ENCODE measurements at regions not wholly inside any gene's neighbourhood (a gene's known extent, or its start where the extent isn't known, plus 50 kb on each side); places are given as distances from the start of the nearest gene placed in this dataset.
A peak's percentile ranks its signal among the peaks of the same experiment; 100 is the strongest.

DNA sequence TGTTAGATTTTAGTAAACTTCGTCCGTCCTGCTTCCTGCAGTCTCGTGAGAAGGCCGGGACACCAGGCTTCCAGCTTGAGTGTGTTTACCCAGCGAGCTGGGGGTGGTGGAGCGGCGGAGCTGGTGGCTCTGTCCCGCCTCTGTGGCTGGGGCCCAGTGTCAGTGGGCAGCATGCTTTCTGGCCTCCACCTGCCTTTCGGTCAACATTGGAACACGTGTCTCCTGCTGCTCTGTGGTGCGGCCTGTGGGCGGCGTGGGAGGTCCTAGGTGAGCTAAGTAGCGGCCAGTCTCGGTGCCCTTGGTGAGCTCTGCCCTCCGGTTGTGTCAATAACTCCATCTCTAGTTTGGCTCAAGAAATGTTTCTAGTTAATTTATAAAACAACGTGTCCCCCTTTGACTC, 125.9 kb downstream of the GADD45G start:
- Histone ChIP-seq H3K4me1 (ENCODE audit: control insufficient read depth in 2 of 2, insufficient read depth in 2 of 2, low read length in 2 of 2) (peaks cover 11 to 15% of the 10 kb centered on the region in 2 donors), H3K27ac (ENCODE audit: low read depth in 2 of 2, low read length in 2 of 2) (no peak overlapping the region), H3K36me3 (ENCODE audit: control insufficient read depth in 2 of 2, insufficient read depth in 2 of 2, low read length in 2 of 2) (no peaks in the 10 kb centered on the region), H3K9ac (ENCODE audit: low read depth in 1 of 2, low read length in 2 of 2) (no peak overlapping the region), H3K4me3 (ENCODE audit: low read length in 2 of 2) (no peak overlapping the region), H3K27me3 (ENCODE audit: control insufficient read depth in 2 of 2, insufficient read depth in 2 of 2, low read length in 2 of 2) (no peaks in the 10 kb centered on the region), H3K9me3 (ENCODE audit: control insufficient read depth in 2 of 2, low read length in 2 of 2) (no peaks in the 10 kb centered on the region)

DNA sequence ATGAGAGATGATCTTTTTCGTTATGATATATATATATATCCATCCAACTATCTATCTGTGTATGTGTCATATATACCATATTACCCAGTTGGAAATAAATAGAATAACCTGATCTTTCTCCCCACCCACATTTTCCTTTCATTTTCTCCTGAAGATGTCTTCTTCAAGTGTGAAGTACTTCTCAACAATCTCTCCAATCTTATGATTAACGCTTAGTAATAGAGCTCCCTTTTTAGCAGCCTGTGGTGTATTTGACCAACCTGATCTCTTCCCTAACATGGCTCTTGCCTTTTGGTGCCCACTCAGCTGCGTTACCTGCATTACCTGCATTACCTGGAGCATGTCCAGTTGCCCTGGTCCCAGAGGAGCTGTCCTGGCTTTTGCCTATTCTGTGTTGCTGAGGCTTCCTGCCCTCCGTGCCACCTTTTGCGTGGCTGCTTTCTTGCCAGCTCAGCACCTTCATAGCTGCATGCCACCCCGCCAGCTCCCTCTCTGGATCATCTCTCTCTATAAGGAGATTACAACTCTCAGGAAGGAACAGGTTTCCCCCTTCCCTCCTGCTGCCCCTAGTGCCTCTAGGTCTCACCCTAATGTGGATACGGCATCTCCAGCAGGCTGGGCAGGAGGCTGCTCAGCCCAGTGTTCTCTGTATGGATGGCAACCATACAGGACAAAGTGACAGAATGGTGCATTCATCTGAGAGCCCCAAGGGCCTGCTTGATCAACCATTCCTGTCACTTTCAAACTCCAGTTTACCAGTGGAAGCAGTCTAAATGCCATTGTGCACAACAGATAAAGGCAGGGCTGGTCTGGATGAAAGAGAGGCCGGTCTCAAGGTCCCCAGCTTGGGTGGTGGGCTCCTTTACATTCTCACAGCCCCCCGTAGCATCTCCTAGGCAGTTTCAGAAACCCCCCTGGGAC, 126.7 kb downstream of the GADD45G start:
- H3K9ac ChIP-seq (ENCODE audit: low read depth in 1 of 2, low read length in 2 of 2) = no peak overlapping the region
- no peaks in the 10 kb centered on the region for H3K27me3 ChIP-seq (ENCODE audit: control insufficient read depth in 2 of 2, insufficient read depth in 2 of 2, low read length in 2 of 2)
- H3K4me1 ChIP-seq (ENCODE audit: control insufficient read depth in 2 of 2, insufficient read depth in 2 of 2, low read length in 2 of 2) = peaks cover 12 to 15% of the 10 kb centered on the region in 2 donors
- H3K36me3 ChIP-seq (ENCODE audit: control insufficient read depth in 2 of 2, insufficient read depth in 2 of 2, low read length in 2 of 2) = no peaks in the 10 kb centered on the region
- no peaks in the 10 kb centered on the region for H3K9me3 ChIP-seq (ENCODE audit: control insufficient read depth in 2 of 2, low read length in 2 of 2)
- no peak overlapping the region for H3K4me3 ChIP-seq (ENCODE audit: low read length in 2 of 2)
- peak overlapping the region; percentile 54 to 71 for H3K27ac ChIP-seq (ENCODE audit: low read depth in 2 of 2, low read length in 2 of 2)

DNA sequence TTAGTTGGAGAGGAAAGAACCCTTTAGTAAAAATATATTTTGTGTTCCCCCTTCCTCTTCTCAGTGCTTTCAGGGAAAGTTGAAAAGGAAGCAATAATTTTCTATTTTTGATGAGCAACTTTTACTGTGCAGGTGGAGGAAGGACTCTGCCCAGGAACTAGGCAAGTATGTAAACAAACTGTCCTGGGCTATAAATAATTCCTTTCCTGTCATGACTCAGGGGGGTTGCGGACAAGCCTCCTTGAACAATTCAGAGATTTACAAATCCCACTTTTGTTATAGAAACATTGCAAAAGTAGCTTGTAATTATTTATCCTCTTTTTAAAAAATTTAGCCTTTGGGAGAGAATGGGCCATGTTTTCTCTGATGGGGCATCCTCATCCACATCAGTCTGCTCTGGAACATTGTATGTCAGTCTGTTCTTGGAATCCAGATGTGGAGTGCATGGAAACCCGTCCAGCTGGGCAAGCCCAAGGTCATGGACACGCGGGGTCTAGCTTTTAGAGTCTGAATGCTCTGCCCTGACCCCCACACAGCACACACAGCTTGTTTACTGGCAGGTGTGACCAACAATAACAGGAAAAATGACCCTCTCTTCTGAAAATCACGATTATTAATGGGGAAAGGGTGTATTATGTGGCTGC, 127.6 kb downstream of the GADD45G start:
- H3K9ac ChIP-seq (ENCODE audit: low read depth in 1 of 2, low read length in 2 of 2) = no peak overlapping the region
- H3K4me3 ChIP-seq (ENCODE audit: low read length in 2 of 2) = no peak overlapping the region
- H3K36me3 ChIP-seq (ENCODE audit: control insufficient read depth in 2 of 2, insufficient read depth in 2 of 2, low read length in 2 of 2) = no peaks in the 10 kb centered on the region
- H3K27me3 ChIP-seq (ENCODE audit: control insufficient read depth in 2 of 2, insufficient read depth in 2 of 2, low read length in 2 of 2) = no peaks in the 10 kb centered on the region
- no peaks in the 10 kb centered on the region for H3K9me3 ChIP-seq (ENCODE audit: control insufficient read depth in 2 of 2, low read length in 2 of 2)
- peak overlapping the region; percentile 54 to 71 for H3K27ac ChIP-seq (ENCODE audit: low read depth in 2 of 2, low read length in 2 of 2)
- H3K4me1 ChIP-seq (ENCODE audit: control insufficient read depth in 2 of 2, insufficient read depth in 2 of 2, low read length in 2 of 2) = peaks cover 13 to 15% of the 10 kb centered on the region in 2 donors

DNA sequence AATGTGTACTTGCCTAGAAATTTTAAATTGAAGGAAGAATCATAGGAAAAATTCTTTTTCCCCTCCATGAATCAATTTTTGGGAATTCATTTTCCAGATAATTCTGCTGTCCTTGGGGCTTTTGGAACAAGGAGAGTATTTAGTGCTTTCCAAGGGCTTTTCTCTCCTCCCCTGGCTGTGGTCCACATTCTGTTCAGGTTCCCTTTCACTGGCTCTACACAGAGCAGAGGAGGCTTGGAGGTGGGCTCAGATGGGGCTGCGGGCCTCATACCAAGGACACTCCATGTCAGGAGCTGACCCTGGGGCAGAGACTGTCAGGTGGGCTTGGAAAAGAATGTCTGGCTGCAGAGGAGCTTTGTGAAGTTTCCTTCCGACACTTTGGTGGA, 128.1 kb downstream of the GADD45G start:
- Histone ChIP-seq H3K27ac (ENCODE audit: low read depth in 2 of 2, low read length in 2 of 2) (no peak overlapping the region), H3K9ac (ENCODE audit: low read depth in 1 of 2, low read length in 2 of 2) (no peak overlapping the region), H3K9me3 (ENCODE audit: control insufficient read depth in 2 of 2, low read length in 2 of 2) (no peaks in the 10 kb centered on the region), H3K27me3 (ENCODE audit: control insufficient read depth in 2 of 2, insufficient read depth in 2 of 2, low read length in 2 of 2) (no peaks in the 10 kb centered on the region), H3K4me3 (ENCODE audit: low read length in 2 of 2) (no peak overlapping the region), H3K36me3 (ENCODE audit: control insufficient read depth in 2 of 2, insufficient read depth in 2 of 2, low read length in 2 of 2) (no peaks in the 10 kb centered on the region), H3K4me1 (ENCODE audit: control insufficient read depth in 2 of 2, insufficient read depth in 2 of 2, low read length in 2 of 2) (peaks cover 13 to 15% of the 10 kb centered on the region in 2 donors)

DNA sequence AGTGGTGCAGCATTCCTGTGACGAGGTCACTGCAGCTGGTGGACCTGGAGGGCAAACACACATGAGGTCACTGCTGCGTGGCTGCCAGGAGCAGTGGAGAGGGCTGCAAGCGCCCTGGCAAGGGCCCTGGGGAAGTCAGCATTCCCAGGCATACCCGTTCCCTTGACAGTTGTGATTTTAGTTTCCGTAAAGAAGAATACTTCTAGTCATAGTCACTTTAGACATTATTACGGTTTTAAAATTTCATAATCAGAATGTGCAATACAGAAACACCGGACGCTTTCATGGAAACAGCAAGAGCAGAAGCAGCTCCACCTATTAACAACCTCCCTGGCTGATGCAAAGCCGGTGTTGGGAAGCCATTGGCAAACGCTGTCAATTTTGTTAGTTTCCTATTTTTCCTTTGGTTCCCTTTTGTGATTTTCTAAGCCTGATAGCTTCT, 129.8 kb downstream of the GADD45G start:
- Histone ChIP-seq H3K36me3 (ENCODE audit: control insufficient read depth in 2 of 2, insufficient read depth in 2 of 2, low read length in 2 of 2) (no peaks in the 10 kb centered on the region), H3K9me3 (ENCODE audit: control insufficient read depth in 2 of 2, low read length in 2 of 2) (no peaks in the 10 kb centered on the region), H3K4me3 (ENCODE audit: low read length in 2 of 2) (no peak overlapping the region), H3K9ac (ENCODE audit: low read depth in 1 of 2, low read length in 2 of 2) (no peak overlapping the region), H3K27me3 (ENCODE audit: control insufficient read depth in 2 of 2, insufficient read depth in 2 of 2, low read length in 2 of 2) (no peaks in the 10 kb centered on the region), H3K27ac (ENCODE audit: low read depth in 2 of 2, low read length in 2 of 2) (no peak overlapping the region), H3K4me1 (ENCODE audit: control insufficient read depth in 2 of 2, insufficient read depth in 2 of 2, low read length in 2 of 2) (peaks cover 13 to 15% of the 10 kb centered on the region in 2 donors)

DNA sequence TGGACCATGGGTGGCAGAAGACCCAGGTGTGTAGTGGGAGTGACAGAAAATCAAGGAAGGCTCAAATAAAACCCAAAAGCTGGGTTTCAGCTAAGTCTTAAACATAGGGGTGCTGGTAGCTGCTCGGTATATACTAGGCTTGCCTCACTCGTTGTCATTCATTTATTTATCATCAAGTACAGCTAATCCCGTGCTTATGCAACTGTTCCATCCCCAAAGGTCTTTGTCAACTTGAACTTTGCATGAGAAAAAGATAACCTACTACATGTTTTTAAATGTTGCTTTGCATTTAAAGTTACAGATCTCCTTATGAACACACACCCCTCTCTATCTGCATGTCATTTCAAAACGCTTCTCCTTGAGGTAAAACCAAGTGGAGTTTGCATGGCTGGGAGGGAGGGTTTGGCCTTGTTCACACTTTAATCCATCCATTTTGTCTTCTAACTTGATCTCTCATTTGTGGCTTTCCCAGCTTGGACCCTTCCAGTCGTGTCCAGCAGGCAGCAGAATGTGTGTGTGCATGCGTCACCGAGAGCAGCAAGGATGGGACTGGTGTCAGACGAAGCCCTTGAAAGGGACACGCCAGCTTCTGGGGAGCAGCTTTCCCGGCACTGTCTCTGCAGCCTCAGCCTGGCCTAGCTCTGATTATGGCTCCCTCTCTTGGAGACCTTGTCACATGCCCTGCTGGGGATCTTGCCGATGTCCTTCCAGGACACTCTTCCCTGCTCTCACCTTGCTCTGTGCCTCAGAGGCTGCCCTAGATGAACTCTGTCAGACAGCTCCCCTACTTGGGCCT, 133.5 kb downstream of the GADD45G start:
- H3K4me3 ChIP-seq (ENCODE audit: low read length in 2 of 2) = no peak overlapping the region
- H3K36me3 ChIP-seq (ENCODE audit: control insufficient read depth in 2 of 2, insufficient read depth in 2 of 2, low read length in 2 of 2) = no peaks in the 10 kb centered on the region
- H3K27ac ChIP-seq (ENCODE audit: low read depth in 2 of 2, low read length in 2 of 2) = peak overlapping the region in 1 of 2 donors; percentile 38
- H3K27me3 ChIP-seq (ENCODE audit: control insufficient read depth in 2 of 2, insufficient read depth in 2 of 2, low read length in 2 of 2) = no peaks in the 10 kb centered on the region
- H3K9ac ChIP-seq (ENCODE audit: low read depth in 1 of 2, low read length in 2 of 2) = no peak overlapping the region
- H3K9me3 ChIP-seq (ENCODE audit: control insufficient read depth in 2 of 2, low read length in 2 of 2) = no peaks in the 10 kb centered on the region
- H3K4me1 ChIP-seq (ENCODE audit: control insufficient read depth in 2 of 2, insufficient read depth in 2 of 2, low read length in 2 of 2) = peaks cover 7 to 18% of the 10 kb centered on the region in 2 donors

DNA sequence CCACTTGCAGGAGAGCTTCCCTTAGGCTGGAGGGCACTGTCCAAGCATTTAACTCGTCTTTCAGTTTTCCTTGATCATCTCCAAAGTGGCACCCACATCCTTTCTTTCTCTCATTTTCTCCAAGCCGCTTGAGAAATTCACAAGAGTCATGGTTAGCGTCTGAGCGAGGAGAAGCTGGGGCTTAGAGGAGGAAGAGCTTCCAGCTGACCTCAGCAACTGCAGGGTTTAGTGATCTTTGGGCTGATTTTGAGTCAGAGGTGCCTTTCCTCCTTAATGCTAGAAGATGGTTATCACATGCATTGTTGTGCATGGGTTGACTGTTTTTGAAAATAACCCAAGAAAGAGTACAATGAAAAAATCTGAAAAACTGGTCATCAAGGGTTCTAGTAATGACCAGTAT, 134.7 kb downstream of the GADD45G start:
- no peaks in the 10 kb centered on the region for H3K9me3 ChIP-seq (ENCODE audit: control insufficient read depth in 2 of 2, low read length in 2 of 2)
- no peak overlapping the region for H3K4me3 ChIP-seq (ENCODE audit: low read length in 2 of 2)
- no peaks in the 10 kb centered on the region for H3K27me3 ChIP-seq (ENCODE audit: control insufficient read depth in 2 of 2, insufficient read depth in 2 of 2, low read length in 2 of 2)
- no peak overlapping the region for H3K9ac ChIP-seq (ENCODE audit: low read depth in 1 of 2, low read length in 2 of 2)
- H3K27ac ChIP-seq (ENCODE audit: low read depth in 2 of 2, low read length in 2 of 2) = no peak overlapping the region
- peaks cover 7 to 20% of the 10 kb centered on the region in 2 donors for H3K4me1 ChIP-seq (ENCODE audit: control insufficient read depth in 2 of 2, insufficient read depth in 2 of 2, low read length in 2 of 2)
- H3K36me3 ChIP-seq (ENCODE audit: control insufficient read depth in 2 of 2, insufficient read depth in 2 of 2, low read length in 2 of 2) = no peaks in the 10 kb centered on the region

DNA sequence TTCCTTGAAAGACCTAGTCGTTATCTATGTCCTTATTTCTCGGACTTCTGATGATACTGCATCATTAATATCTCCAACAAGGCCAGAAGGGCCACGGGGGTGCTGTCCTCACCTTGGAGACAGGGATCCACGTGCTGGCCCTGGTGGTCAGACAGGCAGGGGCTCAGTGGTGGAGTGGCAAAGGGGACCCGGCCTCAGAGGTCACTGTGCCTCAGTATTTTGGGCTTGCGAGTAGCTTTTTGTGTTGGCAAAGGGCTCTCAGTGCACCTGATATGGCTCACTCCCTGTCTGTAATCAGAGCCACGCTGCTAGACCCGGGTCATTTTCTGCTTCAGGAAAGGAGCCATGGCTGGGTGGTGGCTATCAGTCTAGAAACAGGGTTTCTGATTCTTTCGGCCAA, 135.1 kb downstream of the GADD45G start:
- Histone ChIP-seq H3K4me3 (ENCODE audit: low read length in 2 of 2) (no peak overlapping the region), H3K27me3 (ENCODE audit: control insufficient read depth in 2 of 2, insufficient read depth in 2 of 2, low read length in 2 of 2) (no peaks in the 10 kb centered on the region), H3K9ac (ENCODE audit: low read depth in 1 of 2, low read length in 2 of 2) (no peak overlapping the region), H3K27ac (ENCODE audit: low read depth in 2 of 2, low read length in 2 of 2) (no peak overlapping the region), H3K4me1 (ENCODE audit: control insufficient read depth in 2 of 2, insufficient read depth in 2 of 2, low read length in 2 of 2) (peaks cover 7 to 20% of the 10 kb centered on the region in 2 donors), H3K9me3 (ENCODE audit: control insufficient read depth in 2 of 2, low read length in 2 of 2) (no peaks in the 10 kb centered on the region), H3K36me3 (ENCODE audit: control insufficient read depth in 2 of 2, insufficient read depth in 2 of 2, low read length in 2 of 2) (no peaks in the 10 kb centered on the region)

DNA sequence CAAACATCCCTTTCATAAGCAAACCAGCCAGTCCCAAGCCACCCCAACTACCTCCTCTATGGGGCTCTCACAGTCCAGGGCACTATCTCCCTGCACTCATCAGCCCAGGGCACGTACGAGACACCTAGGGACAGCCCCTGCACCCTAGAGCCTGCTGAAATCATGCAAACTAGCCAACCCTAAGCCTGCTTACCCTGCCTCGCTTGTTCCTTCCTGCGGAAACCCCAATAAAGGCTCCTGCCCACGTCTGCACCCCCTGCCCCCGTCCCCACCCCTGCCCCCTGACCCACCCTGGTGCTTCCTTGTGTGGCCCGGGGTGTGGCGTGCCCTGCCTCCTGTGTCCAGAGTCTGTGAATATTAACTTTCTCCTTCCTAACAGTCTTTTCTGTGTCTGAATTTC, 135.9 kb downstream of the GADD45G start:
- peaks cover 7 to 20% of the 10 kb centered on the region in 2 donors for H3K4me1 ChIP-seq (ENCODE audit: control insufficient read depth in 2 of 2, insufficient read depth in 2 of 2, low read length in 2 of 2)
- H3K27ac ChIP-seq (ENCODE audit: low read depth in 2 of 2, low read length in 2 of 2) = no peak overlapping the region

DNA sequence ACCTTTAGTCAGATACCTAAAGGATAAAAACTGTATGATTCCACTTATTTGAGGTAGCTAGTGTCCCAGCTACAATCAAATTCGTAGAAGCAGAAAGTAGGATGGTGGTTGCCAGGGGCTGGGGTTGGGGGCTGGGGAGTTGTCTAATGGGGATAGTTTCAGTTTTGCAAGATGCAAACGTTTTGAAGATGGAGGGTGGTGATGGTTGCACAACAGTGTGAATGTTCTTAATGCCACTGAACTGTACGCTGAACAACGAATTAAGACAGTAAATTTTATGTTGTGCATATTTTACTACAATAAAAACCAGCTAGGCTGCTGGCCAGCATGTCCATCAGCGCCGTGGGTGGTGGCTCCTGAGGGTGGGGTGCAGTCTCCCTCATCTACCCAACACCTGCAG, 137.8 kb downstream of the GADD45G start:
- Histone ChIP-seq H3K27ac (ENCODE audit: low read depth in 2 of 2, low read length in 2 of 2) (peak overlapping the region in 1 of 2 donors; percentile 38), H3K36me3 (ENCODE audit: control insufficient read depth in 2 of 2, insufficient read depth in 2 of 2, low read length in 2 of 2) (no peaks in the 10 kb centered on the region), H3K4me1 (ENCODE audit: control insufficient read depth in 2 of 2, insufficient read depth in 2 of 2, low read length in 2 of 2) (peaks cover 7 to 18% of the 10 kb centered on the region in 2 donors), H3K27me3 (ENCODE audit: control insufficient read depth in 2 of 2, insufficient read depth in 2 of 2, low read length in 2 of 2) (no peaks in the 10 kb centered on the region), H3K9ac (ENCODE audit: low read depth in 1 of 2, low read length in 2 of 2) (no peak overlapping the region), H3K4me3 (ENCODE audit: low read length in 2 of 2) (no peak overlapping the region), H3K9me3 (ENCODE audit: control insufficient read depth in 2 of 2, low read length in 2 of 2) (no peaks in the 10 kb centered on the region)

More for the DNA sequence above, 135.9 kb downstream of the GADD45G start:
- Histone ChIP-seq H3K9me3 (ENCODE audit: control insufficient read depth in 2 of 2, low read length in 2 of 2) (no peaks in the 10 kb centered on the region), H3K4me3 (ENCODE audit: low read length in 2 of 2) (no peak overlapping the region), H3K36me3 (ENCODE audit: control insufficient read depth in 2 of 2, insufficient read depth in 2 of 2, low read length in 2 of 2) (no peaks in the 10 kb centered on the region), H3K9ac (ENCODE audit: low read depth in 1 of 2, low read length in 2 of 2) (no peak overlapping the region), H3K27me3 (ENCODE audit: control insufficient read depth in 2 of 2, insufficient read depth in 2 of 2, low read length in 2 of 2) (no peaks in the 10 kb centered on the region)

Measured in mucosa of rectum (tissue), 2 donors.